Prostate gland (tissue), 2 donors: ENCODE measurements at regions not wholly inside any gene's neighbourhood (a gene's known extent, or its start where the extent isn't known, plus 50 kb on each side); places are given as distances from the start of the nearest gene placed in this dataset.

Experiments used
- POLR2A ChIP-seq: fragments of 450-650 bp; IDR thresholded peaks from one replicate; pipeline ENCODE4 v1.6.1; 2016; ENCODE audit warnings: antibody characterized with exemption, mild to moderate bottlenecking
- TF ChIP-seq, protein P1 (sequence below), 4 experiments: fragments of 200-600 bp in 2 of 4; fragments of 450-650 bp in 2 of 4; sonication (generic) in 2 of 4; IDR thresholded peaks; 1 replicate in 3 of 4; 2 replicates in 1 of 4; pipeline ENCODE4 v1.5.1; 2016 to 2019; ENCODE audit warnings: antibody characterized with exemption in 4 of 4, mild to moderate bottlenecking in 2 of 4, moderate library complexity in 2 of 4

DNA sequence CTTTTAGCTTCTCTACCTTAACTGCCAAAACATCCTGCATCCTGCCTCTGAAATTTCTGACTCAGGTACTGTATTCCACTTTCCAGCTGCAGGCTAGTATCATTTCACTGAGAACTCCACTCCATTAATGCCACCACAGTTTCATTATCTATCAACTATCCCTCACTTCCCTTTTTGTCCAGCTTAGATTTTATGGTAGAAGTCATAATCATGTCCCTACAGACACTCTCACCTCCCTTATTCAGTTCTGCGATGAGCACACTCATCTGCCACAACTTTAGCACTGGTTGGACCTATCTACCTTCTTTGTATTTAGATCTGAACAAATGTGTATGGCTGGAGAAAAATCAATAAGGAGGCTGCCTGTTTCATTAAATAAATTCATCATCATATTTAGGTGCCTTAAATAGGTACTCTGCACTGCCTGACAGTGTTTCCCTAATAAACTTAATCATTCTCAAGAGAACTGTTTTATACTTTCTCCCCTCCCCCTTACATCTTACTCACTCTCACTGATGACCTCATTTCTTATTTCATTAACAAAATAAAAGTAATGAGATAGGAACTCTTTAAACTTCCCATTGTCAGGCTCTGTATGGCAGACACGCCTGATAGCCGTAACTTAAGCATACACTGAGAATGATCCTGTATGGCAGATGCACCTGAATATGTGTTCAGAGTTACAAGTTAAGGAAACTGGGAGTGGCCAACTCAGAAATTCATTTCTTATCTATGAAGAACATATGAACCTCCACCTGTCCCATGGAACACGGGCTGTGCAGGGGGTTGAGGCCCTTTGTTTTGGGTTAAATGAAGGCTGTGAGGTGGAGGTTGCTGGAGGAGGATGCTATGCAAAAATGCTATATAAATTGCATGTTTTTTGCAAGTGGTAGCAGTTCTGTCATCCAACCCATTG, 95.3 kb upstream of the MAN1A1 start:
- TF ChIP-seq, protein P1, sequence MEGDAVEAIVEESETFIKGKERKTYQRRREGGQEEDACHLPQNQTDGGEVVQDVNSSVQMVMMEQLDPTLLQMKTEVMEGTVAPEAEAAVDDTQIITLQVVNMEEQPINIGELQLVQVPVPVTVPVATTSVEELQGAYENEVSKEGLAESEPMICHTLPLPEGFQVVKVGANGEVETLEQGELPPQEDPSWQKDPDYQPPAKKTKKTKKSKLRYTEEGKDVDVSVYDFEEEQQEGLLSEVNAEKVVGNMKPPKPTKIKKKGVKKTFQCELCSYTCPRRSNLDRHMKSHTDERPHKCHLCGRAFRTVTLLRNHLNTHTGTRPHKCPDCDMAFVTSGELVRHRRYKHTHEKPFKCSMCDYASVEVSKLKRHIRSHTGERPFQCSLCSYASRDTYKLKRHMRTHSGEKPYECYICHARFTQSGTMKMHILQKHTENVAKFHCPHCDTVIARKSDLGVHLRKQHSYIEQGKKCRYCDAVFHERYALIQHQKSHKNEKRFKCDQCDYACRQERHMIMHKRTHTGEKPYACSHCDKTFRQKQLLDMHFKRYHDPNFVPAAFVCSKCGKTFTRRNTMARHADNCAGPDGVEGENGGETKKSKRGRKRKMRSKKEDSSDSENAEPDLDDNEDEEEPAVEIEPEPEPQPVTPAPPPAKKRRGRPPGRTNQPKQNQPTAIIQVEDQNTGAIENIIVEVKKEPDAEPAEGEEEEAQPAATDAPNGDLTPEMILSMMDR (IDR thresholded peaks at IDR 0.05) = no peak
- TF ChIP-seq POLR2A = no peak
